ENCODE measurements at regions not wholly inside any gene's neighbourhood (a gene's known extent, or its start where the extent isn't known, plus 50 kb on each side); places are given as distances from the start of the nearest gene placed in this dataset.

- in situ Hi-C loops (cut with MboI; ENCODE audit: low sequenced_read_pairs): no loop called here
These were observed 206.4 kb downstream of the TBXT start for GRCh38 chr6:165961233-165961632.

- in situ Hi-C loops (cut with MboI; ENCODE audit: low sequenced_read_pairs): no loop called here
These were observed 207.0 kb downstream of the TBXT start for GRCh38 chr6:165960695-165961094.

- in situ Hi-C loops (cut with MboI; ENCODE audit: low sequenced_read_pairs): no loop called here
These were observed 208.0 kb downstream of the TBXT start for GRCh38 chr6:165959627-165960026.

- in situ Hi-C loops (cut with MboI; ENCODE audit: low sequenced_read_pairs): no loop called here
These were observed 210.8 kb downstream of the TBXT start for GRCh38 chr6:165956874-165957273.

- in situ Hi-C loops (cut with MboI; ENCODE audit: low sequenced_read_pairs): no loop called here
These were observed 215.1 kb downstream of the TBXT start for GRCh38 chr6:165952514-165952913.

GRCh38 chr6:165950316-165950715 lies 217.3 kb downstream of the TBXT start:
- in situ Hi-C loops (cut with MboI; ENCODE audit: low sequenced_read_pairs): no loop called here

- in situ Hi-C loops (cut with MboI; ENCODE audit: low sequenced_read_pairs): no loop called here
These were observed 218.3 kb downstream of the TBXT start for GRCh38 chr6:165949324-165949723.

GRCh38 chr6:165944002-165944466 lies 223.6 kb downstream of the TBXT start:
- in situ Hi-C loops (cut with MboI; ENCODE audit: low sequenced_read_pairs): no loop called here

GRCh38 chr6:165941786-165942185 lies 225.9 kb downstream of the TBXT start:
- in situ Hi-C loops (cut with MboI; ENCODE audit: low sequenced_read_pairs): no loop called here

GRCh38 chr6:165941249-165941775 lies 226.3 kb downstream of the TBXT start:
- in situ Hi-C loops (cut with MboI; ENCODE audit: low sequenced_read_pairs): no loop called here

- in situ Hi-C loops (cut with MboI; ENCODE audit: low sequenced_read_pairs): no loop called here
These were observed 227.3 kb downstream of the TBXT start for GRCh38 chr6:165940366-165940765.

GRCh38 chr6:165939601-165940290 lies 227.9 kb downstream of the TBXT start:
- in situ Hi-C loops (cut with MboI; ENCODE audit: low sequenced_read_pairs): no loop called here

GRCh38 chr6:165939047-165939446 lies 228.6 kb downstream of the TBXT start:
- in situ Hi-C loops (cut with MboI; ENCODE audit: low sequenced_read_pairs): no loop called here

- in situ Hi-C loops (cut with MboI; ENCODE audit: low sequenced_read_pairs): no loop called here
These were observed 229.9 kb downstream of the TBXT start for GRCh38 chr6:165937564-165938358.

- in situ Hi-C loops (cut with MboI; ENCODE audit: low sequenced_read_pairs): no loop called here
These were observed 231.0 kb downstream of the TBXT start for GRCh38 chr6:165936660-165937059.

- in situ Hi-C loops (cut with MboI; ENCODE audit: low sequenced_read_pairs): no loop called here
These were observed 231.6 kb downstream of the TBXT start for GRCh38 chr6:165936096-165936495.

- in situ Hi-C loops (cut with MboI; ENCODE audit: low sequenced_read_pairs): no loop called here
These were observed 236.0 kb downstream of the TBXT start for GRCh38 chr6:165931675-165932074.

- in situ Hi-C loops (cut with MboI; ENCODE audit: low sequenced_read_pairs): no loop called here
These were observed 236.9 kb downstream of the TBXT start for GRCh38 chr6:165930668-165931214.

GRCh38 chr6:165929607-165930006 lies 238.0 kb downstream of the TBXT start:
- in situ Hi-C loops (cut with MboI; ENCODE audit: low sequenced_read_pairs): no loop called here

- in situ Hi-C loops (cut with MboI; ENCODE audit: low sequenced_read_pairs): no loop called here
These were observed 241.3 kb downstream of the TBXT start for GRCh38 chr6:165926378-165926777.

GRCh38 chr6:165925474-165926156 lies 242.0 kb downstream of the TBXT start:
- in situ Hi-C loops (cut with MboI; ENCODE audit: low sequenced_read_pairs): no loop called here
